HG03097 (cell line): ENCODE measurements at regions not wholly inside any gene's neighbourhood (a gene's known extent, or its start where the extent isn't known, plus 50 kb on each side); places are given as distances from the start of the nearest gene placed in this dataset.

Experiments
- ATAC-seq: cut with Tn5 transposase; IDR thresholded peaks from one replicate; pipeline ENCODE4 v1.9.1; 2021; ENCODE audit not compliant: unreplicated experiment, low FRiP score

DNA sequence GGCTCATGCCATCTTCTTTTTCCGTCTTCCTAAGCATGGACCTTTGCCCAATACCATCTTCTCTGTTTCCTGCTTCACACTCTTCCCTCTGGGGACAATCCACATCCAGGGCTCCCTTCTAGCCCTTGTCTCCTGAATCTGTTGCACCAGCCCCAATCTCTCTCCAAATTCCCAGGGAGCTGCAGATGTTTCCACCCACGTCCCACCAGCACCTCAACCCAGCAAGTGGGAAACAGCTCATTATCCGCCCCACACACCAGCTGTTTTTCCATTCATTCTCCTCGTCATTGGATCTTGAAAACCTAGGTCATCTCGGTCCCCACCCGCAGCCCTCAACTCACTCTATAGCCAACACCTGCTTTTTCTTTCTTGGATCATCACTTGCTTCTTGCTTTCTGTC is 185.0 kb upstream of the CDYL start:
- no peak for ATAC-seq

DNA sequence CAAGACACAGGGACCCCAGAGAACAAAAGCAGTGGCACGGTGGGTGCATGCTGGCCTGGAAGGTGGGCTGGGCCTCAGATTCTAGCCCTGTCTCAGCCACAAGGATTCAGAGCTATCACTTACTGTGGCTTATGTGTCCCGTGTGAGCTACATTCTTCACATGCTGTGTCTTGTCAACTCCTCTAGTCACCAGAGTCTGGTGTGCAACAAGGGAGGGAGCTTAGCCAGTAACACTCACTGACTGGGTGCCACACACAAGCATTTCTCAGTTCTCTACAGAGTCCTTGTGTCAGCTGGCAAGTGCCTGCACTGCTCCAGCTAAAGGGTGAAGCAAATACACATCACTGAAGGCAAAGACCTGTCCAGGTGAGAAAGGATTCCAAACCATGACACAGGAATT is 186.9 kb upstream of the CDYL start:
- ATAC-seq = no peak

DNA sequence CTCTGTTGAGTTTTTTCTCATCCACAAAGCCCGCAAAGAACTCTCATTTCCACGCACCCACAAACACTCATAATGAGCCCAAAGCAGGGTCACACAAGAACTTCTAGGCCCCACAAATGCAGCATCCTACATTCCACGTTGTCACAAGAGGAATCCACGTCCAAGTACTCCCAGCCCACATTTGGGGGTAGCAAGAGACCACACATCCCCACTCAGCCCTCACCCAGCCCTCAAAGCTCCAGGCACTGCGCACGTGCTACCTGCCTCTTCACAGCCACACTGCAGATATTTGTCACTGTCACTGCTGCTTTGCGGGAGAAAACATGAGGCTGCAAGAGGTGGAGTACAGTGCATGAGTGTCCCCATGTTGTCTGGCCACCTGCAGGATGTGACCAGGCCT is 187.6 kb upstream of the CDYL start:
- no peak for ATAC-seq

- ATAC-seq = no peak
These were observed 188.0 kb upstream of the CDYL start for GRCh38 chr6:4588163-4588562.

DNA sequence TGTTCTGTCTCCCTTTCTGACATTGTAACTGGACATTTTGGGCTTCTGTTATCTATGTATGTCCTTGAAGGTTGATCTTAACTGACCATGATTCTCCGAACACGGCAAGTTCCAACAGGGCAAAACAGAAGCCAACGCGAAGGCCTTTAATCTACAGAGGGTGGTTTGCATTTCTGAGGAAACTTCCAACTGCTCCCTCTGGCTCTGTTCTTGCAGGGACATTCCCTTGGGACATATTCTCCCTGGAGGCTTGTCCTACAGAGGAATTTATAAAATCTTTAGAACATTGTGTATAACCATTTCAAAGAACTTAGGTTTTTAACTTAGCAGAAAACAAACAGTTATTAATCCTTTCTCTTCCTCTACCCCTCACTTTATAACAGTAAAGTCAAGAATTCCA is 189.0 kb upstream of the CDYL start:
- no peak for ATAC-seq

- no peak for ATAC-seq
These were observed 189.7 kb upstream of the CDYL start for GRCh38 chr6:4586469-4586859.

GRCh38 chr6:4585682-4586468 is 190.3 kb upstream of the CDYL start:
- ATAC-seq = no peak

DNA sequence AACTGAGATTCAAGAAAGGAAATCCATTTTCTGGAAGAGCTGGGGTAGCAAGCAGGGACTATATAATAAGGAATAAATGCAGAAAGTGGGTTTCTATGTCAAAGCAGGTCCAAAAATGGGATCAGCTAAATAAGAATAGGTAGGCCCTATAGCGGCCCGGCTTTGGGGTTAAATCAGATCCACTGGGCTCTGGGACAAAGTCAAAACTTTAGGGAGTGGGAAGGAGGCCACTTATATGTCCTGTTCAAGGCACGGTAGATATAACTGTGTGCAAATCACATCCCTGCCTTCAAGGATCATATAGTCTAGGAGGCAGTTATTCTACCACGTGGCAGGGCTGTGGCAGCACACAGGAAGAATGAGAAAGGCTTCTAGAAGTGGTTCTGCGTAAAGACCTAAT is 191.4 kb upstream of the CDYL start:
- no peak for ATAC-seq

- ATAC-seq = no peak
These were observed 193.4 kb upstream of the CDYL start for GRCh38 chr6:4582506-4583417.

DNA sequence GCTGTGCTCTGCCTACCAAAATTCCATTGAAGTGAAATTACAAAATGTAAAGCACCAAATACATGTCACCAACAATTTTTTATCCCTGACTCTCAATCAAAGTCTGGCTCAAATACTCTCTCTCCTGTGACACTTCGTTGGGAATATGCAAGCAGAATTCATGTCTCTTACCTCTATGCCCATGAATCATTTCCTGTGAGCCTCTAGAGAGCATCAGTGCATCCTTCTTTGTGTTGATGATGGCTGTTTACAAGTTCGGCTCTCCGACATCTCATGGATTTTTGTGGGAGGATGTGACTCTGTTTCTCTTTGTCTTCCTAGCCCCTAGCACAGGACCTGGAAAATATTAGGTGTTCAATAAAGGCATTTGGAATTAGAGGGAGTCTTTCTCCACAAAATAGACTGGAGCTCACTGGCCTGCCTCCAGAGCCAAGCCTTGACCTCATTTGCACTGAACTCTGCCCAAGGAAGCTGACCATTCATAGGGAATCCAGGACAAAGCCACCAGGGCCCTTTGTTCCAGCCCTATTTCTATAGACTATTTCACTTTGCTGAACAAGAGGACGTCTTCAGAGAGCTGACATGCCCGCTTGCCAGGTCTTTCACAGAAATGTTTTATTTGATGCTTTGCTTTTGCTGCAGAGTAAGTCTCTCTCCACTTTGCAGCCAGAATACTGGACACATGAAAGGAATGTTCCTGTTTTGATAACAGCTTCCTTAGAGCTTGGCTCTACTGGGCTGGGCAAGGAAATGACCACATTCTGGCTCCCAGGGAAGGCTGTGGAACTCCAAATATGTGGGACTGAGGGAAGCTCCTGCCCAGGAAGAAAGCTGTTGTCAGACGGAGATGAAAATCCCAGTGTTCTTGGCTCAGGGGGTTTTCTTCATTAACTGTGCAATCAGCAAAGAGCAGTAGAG is 194.5 kb upstream of the CDYL start:
- no peak for ATAC-seq

- no peak for ATAC-seq
These were observed 195.8 kb upstream of the CDYL start for GRCh38 chr6:4580361-4580760.

GRCh38 chr6:4577406-4577805 is 198.8 kb upstream of the CDYL start:
- no peak for ATAC-seq

DNA sequence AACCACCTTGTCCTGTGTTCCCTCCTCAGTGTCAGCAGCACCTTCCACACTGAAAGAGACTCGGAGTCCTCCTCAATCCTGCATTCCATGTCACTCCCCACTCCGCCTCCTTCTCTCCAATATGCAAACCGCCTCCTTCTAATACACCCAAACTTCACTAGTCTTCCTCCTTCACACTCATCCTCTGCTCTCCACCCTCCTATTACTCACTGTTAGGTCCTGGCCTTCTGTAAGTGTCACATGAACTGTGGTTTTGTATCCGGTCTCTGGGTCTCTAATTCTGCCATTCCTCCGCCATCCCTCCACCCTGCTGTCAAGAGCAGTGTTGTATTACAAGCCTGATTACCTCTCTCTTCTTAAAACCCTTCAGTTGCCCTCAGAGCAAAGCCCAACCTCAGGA is 200.5 kb upstream of the CDYL start:
- no peak for ATAC-seq

GRCh38 chr6:4574007-4574406 is 202.2 kb upstream of the CDYL start:
- ATAC-seq = no peak

GRCh38 chr6:4571011-4571410 is 205.2 kb upstream of the CDYL start:
- ATAC-seq = no peak

DNA sequence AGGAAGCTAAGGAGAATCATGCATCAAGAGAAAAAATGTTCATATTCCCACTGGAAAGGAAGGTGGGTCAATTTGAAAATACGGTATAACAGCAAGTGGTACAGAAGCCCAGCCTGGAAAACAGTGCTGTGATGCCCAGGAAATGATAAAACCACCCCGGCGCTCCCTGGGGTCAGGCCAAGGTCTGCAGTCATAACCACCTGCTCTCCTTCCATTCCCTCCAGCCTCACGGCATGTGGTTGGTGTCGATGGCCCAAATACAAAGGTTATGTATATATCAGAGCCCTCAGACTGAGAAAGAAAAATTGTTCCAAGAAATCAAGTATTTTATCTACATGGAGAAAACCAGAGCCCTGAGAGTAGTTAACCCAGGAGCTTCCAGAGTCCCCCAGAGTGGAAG is 208.1 kb upstream of the CDYL start:
- no peak for ATAC-seq

DNA sequence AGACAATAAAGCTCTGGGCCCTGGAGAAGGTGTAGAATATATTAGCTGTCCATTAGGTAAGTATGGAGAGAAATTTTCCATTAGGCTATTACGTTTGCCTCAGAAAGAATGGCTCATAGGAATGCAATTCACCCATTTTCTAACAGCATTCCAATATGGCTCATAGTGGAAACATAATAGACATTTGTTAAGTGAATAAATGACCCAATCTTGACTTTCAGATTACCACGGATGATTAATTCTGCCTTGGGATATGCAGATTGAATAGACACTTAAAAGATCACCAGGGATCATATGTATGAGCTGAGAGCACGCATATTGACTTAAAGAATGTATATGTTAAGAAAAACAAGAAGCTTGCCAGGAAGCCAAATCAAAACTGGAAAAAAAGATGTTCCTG is 209.1 kb upstream of the CDYL start:
- ATAC-seq = no peak

DNA sequence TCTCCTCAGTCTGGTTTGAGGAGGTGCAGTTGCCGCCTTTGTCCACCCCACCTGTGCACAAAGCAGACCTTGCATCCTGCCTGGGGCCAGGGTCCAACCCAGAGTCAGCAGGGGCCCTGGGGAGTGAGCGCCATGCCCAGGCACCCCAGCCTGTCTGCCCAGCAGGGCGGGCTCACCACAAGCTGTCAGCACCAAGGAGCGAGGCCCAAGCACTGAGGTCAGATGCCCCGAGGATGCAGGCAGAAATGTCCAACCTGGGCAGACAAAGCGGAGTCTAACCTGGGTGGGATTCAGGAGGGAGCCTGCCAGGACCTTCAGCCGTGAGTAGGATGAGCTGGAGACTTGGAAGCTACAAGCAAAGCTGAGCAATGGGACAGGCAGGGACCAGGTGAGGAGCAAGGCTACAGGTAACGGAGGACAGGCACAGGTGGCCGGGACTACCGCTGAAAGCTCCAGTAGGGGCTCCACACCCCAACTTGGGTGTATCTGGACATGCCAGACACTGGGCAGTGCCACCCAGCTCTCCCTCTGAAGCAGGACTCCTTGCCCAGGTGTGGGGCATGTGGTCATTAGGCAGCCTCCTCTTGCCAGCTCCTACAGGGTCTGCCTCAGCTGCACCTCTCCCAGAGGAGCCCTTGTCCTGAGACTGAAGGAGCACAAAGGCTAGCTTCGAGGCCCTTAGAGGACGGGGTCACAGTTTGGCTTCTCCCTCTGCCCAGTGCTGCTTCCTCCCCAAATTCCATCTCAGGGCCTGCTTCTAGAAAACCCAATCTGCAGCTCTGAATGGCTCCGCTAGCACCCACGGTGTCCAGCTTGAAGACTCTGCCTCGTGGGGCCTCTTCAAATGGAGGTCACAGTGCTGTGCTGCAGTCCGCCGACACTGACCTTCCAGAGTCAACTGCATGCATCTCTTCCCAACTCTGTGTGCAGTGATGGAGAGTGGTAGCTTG is 210.6 kb upstream of the CDYL start:
- ATAC-seq = no peak

- no peak for ATAC-seq
These were observed 211.4 kb upstream of the CDYL start for GRCh38 chr6:4564801-4565271.

DNA sequence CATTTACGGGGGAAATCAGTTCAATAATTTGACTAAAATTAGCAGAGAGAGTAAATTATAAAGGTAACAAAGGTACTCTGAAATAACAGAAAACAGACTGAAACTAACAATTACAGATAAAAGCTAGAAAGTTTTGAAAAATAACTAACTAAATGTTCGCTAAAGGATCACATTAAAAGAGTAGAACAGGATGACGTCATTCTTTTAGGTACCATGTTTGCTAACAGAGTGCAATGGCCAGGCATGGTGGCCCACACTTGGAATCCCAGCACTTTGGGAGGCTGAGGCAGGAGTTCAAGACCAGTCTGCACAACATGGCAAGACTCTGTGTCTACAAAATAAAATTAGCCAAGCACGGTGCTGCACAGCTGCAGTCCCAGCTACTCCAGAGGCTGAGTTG is 212.3 kb upstream of the CDYL start:
- no peak for ATAC-seq
